SK-N-SH treated with all-trans-retinoic acid at 6 μM for 48 hours (cell line): ENCODE measurements at regions not wholly inside any gene's neighbourhood (a gene's known extent, or its start where the extent isn't known, plus 50 kb on each side); places are given as distances from the start of the nearest gene placed in this dataset.
A peak's percentile ranks its signal among the peaks of the same experiment; 100 is the strongest.

Experiments
- ATAC-seq: fragments of 200-7000 bp; cut with Tn5 transposase; 3 replicates; pipeline ENCODE4 v1.9.1; 2020; ENCODE audit warnings: mild to moderate bottlenecking, moderate library complexity
- ARNTL ChIP-seq: fragments of 450-650 bp; formaldehyde crosslinking; IDR thresholded peaks from 2 replicates; pipeline ENCODE4 v1.5.0; 2020; ENCODE audit warnings: low read depth, mild to moderate bottlenecking, moderate library complexity, borderline replicate concordance
- BACH2 ChIP-seq: fragments of 250-450 bp; sonication (Bioruptor Pico); IDR thresholded peaks from 2 replicates; pipeline ENCODE4 v1.9.0; 2021; ENCODE audit warnings: mild to moderate bottlenecking, borderline replicate concordance
- CREB5 ChIP-seq: fragments of 250-450 bp; sonication (Bioruptor Pico); IDR thresholded peaks from 2 replicates; pipeline ENCODE4 v1.5.1; 2020; ENCODE audit warnings: low read depth, mild to moderate bottlenecking, moderate library complexity
- CSDC2 ChIP-seq: fragments of 250-450 bp; sonication (Bioruptor Pico); IDR thresholded peaks from 2 replicates; pipeline ENCODE4 v1.5.0; 2020; ENCODE audit warnings: mild to moderate bottlenecking, moderate library complexity
- CSRNP3 ChIP-seq: fragments of 250-450 bp; sonication (Bioruptor Pico); IDR thresholded peaks from 2 replicates; pipeline ENCODE4 v1.5.1; 2021; ENCODE audit warnings: mild to moderate bottlenecking, moderate library complexity
- ESRRG ChIP-seq: fragments of 250-450 bp; sonication (Bioruptor Pico); IDR thresholded peaks from 2 replicates; pipeline ENCODE4 v1.6.1; 2021; ENCODE audit warnings: mild to moderate bottlenecking
- GLIS3 ChIP-seq: fragments of 250-450 bp; sonication (Bioruptor Pico); IDR thresholded peaks from 2 replicates; pipeline ENCODE4 v1.5.0; 2020; ENCODE audit warnings: mild to moderate bottlenecking, moderate library complexity
- ISL1 ChIP-seq: fragments of 250-450 bp; sonication (Bioruptor Pico); IDR thresholded peaks from 2 replicates; pipeline ENCODE4 v2.1.2; 2022; ENCODE audit warnings: mild to moderate bottlenecking, moderate library complexity
- OSR1 ChIP-seq: fragments of 250-450 bp; sonication (Bioruptor Pico); IDR thresholded peaks from 2 replicates; pipeline ENCODE4 v1.8.0; 2022; ENCODE audit warnings: moderate library complexity, mild to moderate bottlenecking, inconsistent platforms
- PATZ1 ChIP-seq: fragments of 250-450 bp; sonication (Bioruptor Pico); IDR thresholded peaks from 2 replicates; pipeline ENCODE4 v1.8.0; 2020; ENCODE audit warnings: mild to moderate bottlenecking, moderate library complexity, borderline replicate concordance
- PPARA ChIP-seq: fragments of 250-450 bp; sonication (Bioruptor Pico); IDR thresholded peaks from 2 replicates; pipeline ENCODE4 v1.5.0; 2020; ENCODE audit warnings: mild to moderate bottlenecking, borderline replicate concordance
- SNAI2 ChIP-seq: fragments of 250-450 bp; sonication (Bioruptor Pico); IDR thresholded peaks from 2 replicates; pipeline ENCODE4 v1.5.0; 2020; ENCODE audit warnings: mild to moderate bottlenecking, moderate library complexity
- TCF4 ChIP-seq: fragments of 250-450 bp; sonication (Bioruptor Pico); IDR thresholded peaks from 2 replicates; pipeline ENCODE4 v1.8.0; 2021; ENCODE audit warnings: mild to moderate bottlenecking, moderate library complexity, borderline replicate concordance
- TOX ChIP-seq: fragments of 250-450 bp; sonication (Bioruptor Pico); IDR thresholded peaks from 2 replicates; pipeline ENCODE4 v1.8.0; 2021; ENCODE audit warnings: mild to moderate bottlenecking, moderate library complexity, borderline replicate concordance
- TSHZ2 ChIP-seq: fragments of 250-450 bp; sonication (Bioruptor Pico); IDR thresholded peaks from 2 replicates; pipeline ENCODE4 v1.5.0; 2020; ENCODE audit warnings: mild to moderate bottlenecking, moderate library complexity
- ZFP3 ChIP-seq: fragments of 250-450 bp; sonication (Bioruptor Pico); IDR thresholded peaks from 2 replicates; pipeline ENCODE4 v1.5.0; 2020; ENCODE audit warnings: mild to moderate bottlenecking, moderate library complexity
- ZFP30 ChIP-seq: fragments of 450-650 bp; formaldehyde crosslinking; IDR thresholded peaks from 2 replicates; pipeline ENCODE4 v1.5.0; 2022; ENCODE audit warnings: mild to moderate bottlenecking, moderate library complexity
- ZNF565 ChIP-seq: fragments of 450-650 bp; formaldehyde crosslinking; conservative IDR thresholded peaks from 2 replicates; pipeline ENCODE4 v1.5.0; 2020; ENCODE audit warnings: low read depth, mild to moderate bottlenecking, moderate library complexity
- ZNF70 ChIP-seq: fragments of 450-650 bp; formaldehyde crosslinking; IDR thresholded peaks from 2 replicates; pipeline ENCODE4 v1.5.0; 2020; ENCODE audit warnings: mild to moderate bottlenecking, moderate library complexity
- ZNF8 ChIP-seq: fragments of 450-650 bp; formaldehyde crosslinking; IDR thresholded peaks from 2 replicates; pipeline ENCODE4 v1.5.0; 2020; ENCODE audit warnings: mild to moderate bottlenecking, moderate library complexity

GRCh38 chr2:182642328-182642727 is 73.7 kb upstream of the DNAJC10 start:
- ATAC-seq = peak; percentile 100

DNA sequence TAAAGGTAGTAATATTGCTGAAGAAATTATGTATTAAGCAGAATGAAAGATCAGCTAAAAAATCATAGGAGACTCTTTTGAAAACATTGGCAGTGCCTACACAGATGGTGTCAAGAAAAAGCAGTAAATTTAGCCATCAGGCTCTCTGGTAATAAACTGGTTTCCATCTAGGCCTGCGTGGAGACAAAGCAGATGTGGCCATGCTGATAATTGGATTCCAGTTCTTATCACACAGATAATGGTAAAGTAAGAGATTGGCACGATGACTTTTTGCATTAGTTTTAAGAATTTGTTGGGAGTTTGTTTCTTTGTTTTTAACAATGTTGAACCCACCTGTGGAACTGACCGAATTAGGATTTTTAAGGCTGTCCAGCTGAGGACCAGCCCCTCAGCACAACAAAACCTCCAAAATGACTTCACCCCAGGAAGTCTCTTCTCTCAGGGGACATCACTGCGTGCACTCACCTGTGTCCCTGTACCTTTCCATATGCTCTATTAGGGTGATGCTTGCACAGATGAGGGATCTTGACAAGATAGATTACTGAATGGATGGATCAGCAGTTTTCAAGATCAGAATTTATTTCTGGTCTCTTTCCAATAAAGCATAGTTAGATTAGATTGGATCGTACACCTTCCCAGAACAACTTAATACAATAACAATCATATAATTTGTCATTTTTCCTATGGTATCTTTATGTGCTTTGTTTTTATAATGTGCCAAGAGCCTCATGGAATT is 69.1 kb upstream of the DNAJC10 start:
- ATAC-seq = no peak
- peak; percentile 20; the same call in 1 of the 2 replicates for TF ChIP-seq GLIS3
- TF ChIP-seq TSHZ2 = 0 out of 2 replicates have a peak, but pooled peaks have one; percentile 61
- TF ChIP-seq CREB5 (CRISPR knock-in tag) = no peak
- peak; percentile 49 for TF ChIP-seq ISL1 (CRISPR knock-in tag)
- no peak for TF ChIP-seq CSRNP3 (CRISPR knock-in tag)
- peak; percentile 70; the same call in 1 of the 2 replicates for TF ChIP-seq TCF4
- no peak for TF ChIP-seq ZFP3 (CRISPR knock-in tag)
- no peak for TF ChIP-seq ZFP30 (CRISPR knock-in tag)

More at GRCh38 chr2:182642328-182642727, 73.7 kb upstream of the DNAJC10 start:
- TF ChIP-seq BACH2 = no peak
- TF ChIP-seq CSRNP3 (CRISPR knock-in tag) = no peak
- TF ChIP-seq GLIS3 = no peak
- no peak for TF ChIP-seq SNAI2 (CRISPR knock-in tag)
- no peak for TF ChIP-seq ZNF8 (CRISPR knock-in tag)
- TF ChIP-seq CSDC2 (CRISPR knock-in tag) = no peak
- no peak for TF ChIP-seq ZNF565 (CRISPR knock-in tag)
- no peak for TF ChIP-seq ARNTL (CRISPR knock-in tag)
- TF ChIP-seq ZNF70 (CRISPR knock-in tag) = no peak
- no peak for TF ChIP-seq PATZ1 (CRISPR knock-in tag)
- TF ChIP-seq ZFP30 (CRISPR knock-in tag) = no peak
- TF ChIP-seq ISL1 (CRISPR knock-in tag) = no peak
- TF ChIP-seq PPARA (CRISPR knock-in tag) = no peak
- TF ChIP-seq CREB5 (CRISPR knock-in tag) = no peak
- no peak for TF ChIP-seq TOX
- TF ChIP-seq OSR1 (CRISPR knock-in tag) = no peak
- TF ChIP-seq ESRRG (CRISPR knock-in tag) = no peak
- no peak for TF ChIP-seq ZFP3 (CRISPR knock-in tag)

- no peak for TF ChIP-seq CSRNP3 (CRISPR knock-in tag)
- peak; percentile 38 for TF ChIP-seq ISL1 (CRISPR knock-in tag)
- no peak for TF ChIP-seq PPARA (CRISPR knock-in tag)
- TF ChIP-seq TCF4 = peak; percentile 61; the same call in 1 of the 2 replicates
These were observed 68.6 kb upstream of the DNAJC10 start for GRCh38 chr2:182647499-182647787.

More at GRCh38 chr2:182647499-182647787, 68.6 kb upstream of the DNAJC10 start:
- ATAC-seq = no peak
